GM18499 (cell line): ENCODE measurements at regions not wholly inside any gene's neighbourhood (a gene's known extent, or its start where the extent isn't known, plus 50 kb on each side); places are given as distances from the start of the nearest gene placed in this dataset.
A peak's percentile ranks its signal among the peaks of the same experiment; 100 is the strongest.
"Not testable (repeated sequence)": the region's sequence is repeated elsewhere in the genome, so short reads cannot be mapped to it uniquely, and the experiment has no call there.

Experiments
- ATAC-seq: cut with Tn5 transposase; IDR thresholded peaks from one replicate; pipeline ENCODE4 v1.9.1; 2021; ENCODE audit warnings: moderate number of reproducible peaks; ENCODE audit not compliant: insufficient read depth, unreplicated experiment

DNA sequence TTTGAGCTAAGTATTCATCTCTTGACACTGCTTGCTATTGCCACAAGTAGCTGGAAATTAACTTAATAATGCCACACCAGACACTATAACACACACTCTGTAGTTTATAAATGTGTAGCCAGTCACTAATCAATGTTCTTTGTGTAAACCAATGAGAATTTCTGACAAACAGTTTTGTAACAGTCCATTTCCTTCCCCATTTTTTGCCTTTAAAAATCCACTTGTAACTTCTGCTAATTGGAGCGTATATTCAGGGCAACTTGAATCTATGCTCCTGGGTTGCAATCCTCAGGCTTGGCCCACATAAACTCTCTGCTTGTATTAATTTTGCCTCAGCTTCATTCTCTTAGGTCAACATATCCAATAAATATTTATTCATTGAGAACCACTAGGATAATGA lies 125.0 kb upstream of the DHRS4 start:
- ATAC-seq = no peak

DNA sequence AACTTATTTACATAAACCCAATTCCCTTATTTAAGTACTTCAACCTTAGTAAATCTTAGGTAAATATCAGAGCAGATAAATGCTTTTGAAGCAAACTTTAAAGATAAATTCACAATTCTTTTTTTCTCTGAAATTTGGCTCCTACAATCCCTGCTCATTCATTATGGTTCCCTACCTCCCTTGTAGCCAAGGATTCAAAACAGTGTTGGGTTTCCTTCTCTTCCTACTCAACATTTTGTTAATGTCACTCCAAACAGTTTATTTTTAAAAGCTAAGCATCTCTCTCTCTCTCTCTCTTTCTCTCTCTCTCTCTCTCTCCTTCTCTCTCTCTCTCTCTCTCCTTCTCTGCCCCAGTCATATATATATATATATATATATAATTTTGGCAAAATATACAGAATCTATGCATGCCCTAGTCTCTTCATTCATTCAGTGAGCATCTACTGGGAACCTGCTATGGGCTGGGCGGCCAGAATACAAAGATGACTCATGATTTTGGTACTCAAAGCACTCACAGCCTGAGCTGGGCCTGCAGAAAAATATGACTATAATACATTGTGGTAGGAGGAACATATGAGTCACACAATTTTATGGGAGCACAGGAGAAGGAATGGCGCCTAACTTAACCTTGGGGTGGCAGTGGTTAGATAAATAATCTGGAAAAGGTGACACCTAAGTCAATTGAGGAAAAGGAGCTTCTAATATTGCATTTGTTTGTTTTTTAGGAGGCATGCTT lies 123.7 kb upstream of the DHRS4 start:
- ATAC-seq = no peak

DNA sequence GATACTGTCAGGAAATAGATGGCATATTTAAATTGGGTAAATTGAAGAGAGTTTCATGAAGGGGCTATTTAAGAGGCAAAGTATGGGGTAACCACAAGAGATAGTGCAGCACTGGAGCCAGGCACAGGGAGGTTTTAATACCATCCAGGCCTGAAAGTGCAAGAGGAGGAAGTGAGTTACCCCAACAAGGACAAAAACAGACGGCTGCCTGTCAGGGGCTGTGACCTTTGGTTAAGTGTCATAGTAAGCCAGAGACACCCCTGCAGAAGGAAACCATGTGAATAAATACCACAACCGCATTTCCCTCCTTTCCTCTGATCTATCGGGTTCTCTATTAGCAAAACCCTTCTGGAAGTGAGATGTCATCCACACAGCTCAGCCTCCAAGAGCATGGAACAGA lies 122.0 kb upstream of the DHRS4 start:
- no peak for ATAC-seq

DNA sequence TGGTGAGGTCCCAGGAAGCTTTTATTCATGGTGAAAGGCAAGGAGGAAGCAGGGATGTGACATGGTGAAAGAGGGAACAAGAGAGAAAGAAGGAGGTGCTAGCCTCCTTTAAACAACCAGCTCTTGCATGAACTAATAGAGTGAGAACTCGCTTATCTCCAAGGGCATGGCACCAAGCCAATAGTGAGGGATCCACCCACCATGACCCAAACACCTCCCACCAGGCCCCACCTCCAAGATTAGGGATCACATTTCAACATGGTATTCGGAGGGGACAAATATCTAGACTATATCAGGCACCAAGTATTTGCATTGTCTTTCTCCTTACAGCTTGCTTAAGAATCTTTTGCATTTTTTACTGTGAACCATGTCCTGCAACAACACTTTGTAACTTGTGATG lies 91.9 kb upstream of the DHRS4 start:
- no peak for ATAC-seq

DNA sequence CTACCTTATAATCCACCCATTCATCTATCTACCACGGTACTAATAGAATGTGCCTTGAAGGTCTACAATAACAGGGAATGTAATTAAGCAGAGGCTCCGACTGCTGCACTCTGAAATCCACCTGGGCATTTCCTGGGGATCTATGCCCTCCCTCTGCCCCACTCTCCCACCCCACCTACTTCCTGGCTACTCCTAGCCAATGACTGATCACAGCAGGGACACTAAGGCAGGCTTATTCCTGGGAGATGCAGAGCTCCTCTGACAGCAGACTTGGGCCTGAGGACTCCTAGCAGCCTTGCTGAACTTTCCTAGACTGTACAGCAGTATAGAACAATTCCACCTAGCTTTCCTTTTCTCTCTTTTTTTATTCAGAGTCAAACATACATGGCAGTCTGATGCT lies 91.1 kb upstream of the DHRS4 start:
- no peak for ATAC-seq

DNA sequence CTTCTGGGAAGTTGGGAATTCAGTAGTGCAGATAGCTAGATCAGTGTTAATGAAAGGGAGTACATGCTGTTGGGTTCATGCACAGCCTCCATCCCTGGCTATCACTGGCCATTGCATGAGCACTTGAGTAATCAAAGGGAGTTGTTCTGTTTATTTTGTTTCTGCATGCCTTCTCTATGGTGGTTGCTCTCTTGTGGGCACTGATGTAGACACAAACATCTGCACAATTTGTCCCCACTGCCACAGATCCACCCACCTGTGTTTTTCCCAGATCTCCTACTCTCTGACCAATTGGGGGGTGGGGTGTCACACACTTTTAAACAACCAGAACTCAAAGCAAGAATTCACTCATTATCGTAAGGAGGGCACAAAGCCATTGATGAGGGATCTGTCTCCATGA lies 89.7 kb upstream of the DHRS4 start:
- ATAC-seq = no peak

DNA sequence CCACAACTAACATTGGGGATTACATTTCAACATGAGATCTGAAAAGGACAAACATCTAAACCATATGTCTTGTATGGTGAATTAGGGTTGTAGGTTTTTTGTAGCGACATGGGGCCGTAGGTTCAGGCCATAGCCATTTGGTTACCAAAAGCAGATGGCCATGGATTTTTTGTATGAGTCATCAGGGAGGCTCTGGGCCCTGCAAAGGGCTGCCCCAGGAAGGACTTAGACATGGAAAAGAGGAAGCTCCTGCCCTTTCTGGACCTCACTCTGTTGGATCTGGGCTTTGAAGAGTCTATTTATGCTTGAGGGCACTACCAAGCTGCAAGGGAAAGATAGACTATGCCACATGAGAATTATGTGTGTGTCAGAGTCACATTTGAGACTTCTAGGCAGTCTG lies 89.3 kb upstream of the DHRS4 start:
- ATAC-seq = no peak

DNA sequence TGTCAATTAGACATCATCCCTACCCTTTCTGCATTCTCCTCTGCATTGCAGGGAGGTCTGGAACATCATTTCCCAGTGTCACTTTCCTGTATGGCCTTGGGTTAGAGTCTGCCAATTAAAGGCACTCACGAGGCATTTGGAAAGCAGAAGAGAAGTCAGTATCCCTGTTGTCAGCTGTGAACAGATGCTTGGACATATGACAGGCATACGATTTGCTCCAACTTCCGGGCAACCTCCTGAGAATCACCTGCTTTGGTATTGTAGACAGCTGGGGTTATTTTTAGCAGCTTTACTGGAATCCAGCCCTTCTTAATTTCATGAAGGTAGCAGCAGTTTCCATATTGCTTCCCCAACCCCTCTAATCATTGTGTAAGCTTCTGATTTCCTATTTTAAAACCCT lies 88.7 kb upstream of the DHRS4 start:
- ATAC-seq = no peak

DNA sequence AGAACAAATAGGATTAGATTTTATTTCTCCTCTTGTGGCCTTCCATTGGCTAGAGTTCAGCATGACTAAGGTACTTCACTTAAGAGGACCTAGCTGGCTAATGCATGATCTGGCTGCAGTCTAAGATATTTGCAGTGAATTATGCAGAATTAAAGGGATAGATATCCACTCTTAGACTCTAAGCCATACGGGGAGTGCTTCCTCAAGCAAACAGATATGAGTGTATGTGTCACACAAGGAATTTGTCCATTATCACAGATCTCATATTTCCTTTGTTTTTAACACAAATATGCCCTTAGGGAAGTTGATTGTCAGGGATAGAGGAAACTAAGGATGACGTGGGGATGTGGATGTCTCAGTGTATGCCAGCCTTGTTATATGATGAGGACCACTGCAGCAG lies 88.1 kb upstream of the DHRS4 start:
- ATAC-seq = no peak

DNA sequence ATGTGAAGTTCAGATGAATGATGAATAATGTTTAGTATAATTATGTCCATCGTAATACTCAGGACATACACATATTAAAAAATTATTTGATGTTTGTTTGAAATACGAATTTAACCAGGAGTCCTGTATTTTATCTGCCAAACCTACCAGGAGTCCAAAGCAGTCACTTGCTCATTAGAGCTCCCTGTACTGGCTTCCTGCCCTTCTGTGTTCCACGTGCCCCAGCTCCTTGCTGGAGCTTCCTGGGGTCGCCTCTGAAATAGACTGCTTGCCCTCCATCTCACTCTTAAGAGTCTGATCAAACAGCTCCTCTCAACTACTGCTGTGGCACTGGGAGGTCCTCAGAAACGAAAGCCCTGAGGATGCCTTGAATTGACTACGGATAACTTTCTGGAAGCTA lies 87.3 kb upstream of the DHRS4 start:
- ATAC-seq = no peak

DNA sequence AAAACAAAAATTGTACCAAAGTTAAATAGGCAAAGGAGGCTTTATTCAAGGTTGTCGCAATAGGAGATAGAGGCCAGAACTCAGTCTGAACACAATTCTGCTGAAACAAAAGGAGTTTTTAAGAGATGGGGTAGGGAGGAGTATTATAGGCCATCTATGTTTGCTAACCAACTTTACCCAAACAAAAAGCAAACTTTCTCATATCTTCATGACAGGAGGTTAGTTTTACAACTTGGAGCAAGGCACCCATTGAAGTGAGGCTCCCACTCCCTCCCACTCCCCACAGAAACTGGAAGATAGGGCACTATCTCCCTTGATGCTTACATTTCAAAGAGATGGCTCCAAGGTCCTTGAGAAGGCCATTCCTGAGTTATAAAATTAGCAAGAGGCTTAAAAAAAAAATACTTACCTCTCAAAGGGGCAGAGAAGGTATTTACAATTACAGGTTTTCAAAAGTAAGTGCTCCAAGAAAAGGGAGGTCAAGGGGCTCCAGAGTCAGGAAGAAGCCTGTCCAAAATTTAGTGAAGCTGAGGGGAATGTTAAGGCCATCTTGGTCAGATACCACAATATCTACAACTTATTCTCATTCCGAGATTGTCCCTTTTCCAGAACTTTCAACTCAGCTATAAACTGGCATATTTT lies 84.4 kb upstream of the DHRS4 start:
- no peak for ATAC-seq

DNA sequence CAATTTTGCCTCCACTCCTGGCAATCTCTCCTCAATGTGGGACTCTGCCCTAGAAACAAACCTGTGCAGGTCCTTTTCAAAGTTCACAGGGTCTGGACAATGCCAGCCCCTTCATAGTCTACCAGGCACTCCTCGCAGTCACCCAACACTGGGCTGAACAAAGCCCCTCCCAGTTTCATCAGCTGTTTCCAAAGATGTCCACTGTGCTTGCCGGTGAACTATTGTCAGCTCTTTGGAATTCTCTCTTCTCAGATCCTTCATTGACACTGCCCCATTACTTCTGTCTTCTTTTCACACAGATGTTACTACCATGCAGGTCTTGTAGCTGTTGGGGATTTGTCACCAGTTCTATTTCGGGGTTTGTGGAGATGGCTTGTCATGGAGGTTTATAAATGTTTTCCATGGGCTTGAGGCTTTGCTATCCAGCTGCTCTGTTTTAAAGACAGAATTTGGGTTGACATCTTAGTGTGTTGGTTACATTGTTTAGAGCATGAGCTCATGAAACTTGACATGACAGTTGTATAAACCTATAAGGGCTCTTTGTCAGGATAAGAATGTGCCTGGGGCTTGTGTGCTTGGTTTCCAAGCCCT lies 77.3 kb upstream of the DHRS4 start:
- no peak for ATAC-seq

DNA sequence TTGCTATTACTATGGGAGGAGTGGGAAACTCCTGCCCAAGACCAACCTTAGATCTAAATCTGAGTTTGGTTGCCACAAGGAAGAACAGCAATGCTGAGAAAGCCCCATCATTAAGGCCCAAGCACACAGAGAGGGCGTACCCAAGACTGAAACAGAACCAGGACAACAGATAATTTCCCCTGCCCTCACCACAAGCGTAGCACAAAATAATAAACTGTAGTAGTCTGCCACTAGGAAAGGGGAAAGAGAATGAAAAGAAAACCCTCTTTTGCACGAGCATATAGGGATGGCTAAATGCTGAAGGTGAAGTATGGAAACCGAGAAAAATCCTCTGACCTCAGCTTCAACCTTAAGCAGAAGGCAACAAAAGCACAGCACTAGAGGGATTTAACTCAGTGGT lies 76.5 kb upstream of the DHRS4 start:
- ATAC-seq = peak; percentile 32

DNA sequence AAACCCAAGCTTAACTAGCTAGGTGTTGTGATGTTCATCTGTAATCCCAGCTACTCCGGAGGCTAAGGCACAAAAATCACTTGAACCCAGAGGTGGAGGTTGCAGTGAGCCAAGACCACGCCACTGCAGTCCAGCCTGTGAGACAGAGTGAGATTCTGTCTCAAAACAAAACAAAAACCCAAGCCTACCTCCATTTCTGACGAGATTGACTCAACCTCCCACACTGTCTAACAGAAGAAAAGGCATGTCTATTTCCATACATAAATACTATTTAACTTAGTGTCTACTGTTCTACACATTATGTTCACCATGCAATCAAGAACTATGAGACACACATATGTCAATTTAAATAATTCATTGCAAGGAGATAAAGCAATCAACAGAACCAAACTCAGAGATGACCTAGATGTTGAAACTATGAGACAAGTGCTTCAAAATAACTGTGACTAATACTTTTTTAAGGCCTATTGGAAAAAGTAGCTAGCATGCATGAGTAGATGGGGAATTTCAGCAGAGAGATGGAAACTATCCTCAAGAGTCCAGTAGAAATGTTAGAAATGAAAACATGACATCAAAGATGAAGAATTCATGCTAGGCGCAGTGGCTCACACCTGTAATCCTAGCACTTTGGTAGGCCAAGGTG lies 75.9 kb upstream of the DHRS4 start:
- ATAC-seq = peak; percentile 61

DNA sequence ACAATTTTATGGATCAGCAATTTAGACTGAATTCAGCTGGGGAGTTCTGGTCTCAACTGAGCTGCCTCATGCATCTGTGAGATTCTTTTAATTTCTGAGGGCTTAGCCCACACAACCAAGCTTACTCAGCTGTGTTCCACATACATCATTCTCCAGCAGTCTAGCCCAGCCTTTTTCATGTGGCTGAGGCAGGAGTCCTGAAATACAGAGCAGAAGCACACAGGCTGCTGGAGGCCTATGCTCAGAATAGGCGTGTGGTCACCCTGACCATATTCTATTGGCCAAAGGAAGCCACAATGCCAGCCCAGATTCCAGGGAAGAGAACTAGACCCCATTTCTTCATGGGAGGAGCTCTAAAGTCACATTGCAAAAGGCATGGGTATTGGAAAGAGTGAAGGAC lies 72.3 kb upstream of the DHRS4 start:
- ATAC-seq = no peak

DNA sequence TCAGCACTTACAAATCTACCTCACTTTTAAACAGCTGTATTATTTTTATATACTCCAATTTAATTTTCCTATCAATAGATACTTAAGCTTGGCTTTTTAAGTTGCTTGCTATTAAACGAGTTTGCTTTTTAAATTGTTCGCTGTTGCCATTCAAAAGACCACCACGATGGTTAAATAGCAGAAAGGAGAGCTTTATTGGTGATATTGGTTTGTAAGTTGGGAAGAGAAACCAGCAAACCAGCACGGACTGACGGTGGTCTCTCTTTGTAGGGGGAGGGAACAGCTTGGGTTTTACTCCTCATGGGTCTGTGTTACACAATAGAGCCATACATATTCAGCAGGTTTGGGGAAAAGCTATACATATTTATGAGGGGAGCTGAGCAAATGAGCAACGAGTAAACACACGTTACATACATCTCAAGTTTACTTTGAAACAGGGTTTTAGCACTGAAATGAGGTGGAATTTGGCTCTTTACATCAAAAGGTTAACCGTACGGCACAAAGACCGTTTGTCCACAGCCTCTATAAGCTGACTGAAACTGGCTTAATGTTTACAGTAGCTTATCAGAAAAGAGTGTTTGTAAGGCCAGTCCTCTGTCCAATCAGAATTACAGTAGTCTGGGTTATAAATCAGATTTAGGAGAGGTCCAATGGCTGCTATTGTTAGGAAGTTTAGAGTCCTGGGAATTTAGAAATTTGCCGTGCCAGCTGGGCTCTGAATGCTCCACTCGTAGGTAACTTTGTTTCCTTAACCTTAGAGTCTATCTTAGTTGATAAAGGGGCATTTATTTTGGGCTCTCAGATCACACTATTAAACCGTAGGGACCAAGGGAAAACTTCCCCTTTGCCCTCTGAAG lies 69.7 kb upstream of the DHRS4 start:
- ATAC-seq = no peak

DNA sequence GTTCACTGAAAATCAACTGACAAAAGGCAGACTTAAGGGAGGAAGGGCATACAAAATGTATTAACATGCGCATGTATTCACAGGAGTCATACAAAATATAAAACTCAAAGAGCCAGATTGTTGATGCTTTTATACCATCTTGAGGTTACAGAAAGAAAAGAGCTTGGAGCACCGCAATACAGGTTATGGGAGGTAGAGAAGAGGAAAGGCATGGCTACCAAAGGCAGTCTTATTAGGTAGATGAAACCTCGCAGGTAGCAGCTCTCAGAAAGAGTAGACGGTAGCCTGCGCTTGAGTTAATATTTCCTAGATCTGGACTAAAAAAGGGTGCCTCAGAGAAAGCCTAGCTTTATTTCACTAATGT lies 69.0 kb upstream of the DHRS4 start:
- ATAC-seq = no peak

DNA sequence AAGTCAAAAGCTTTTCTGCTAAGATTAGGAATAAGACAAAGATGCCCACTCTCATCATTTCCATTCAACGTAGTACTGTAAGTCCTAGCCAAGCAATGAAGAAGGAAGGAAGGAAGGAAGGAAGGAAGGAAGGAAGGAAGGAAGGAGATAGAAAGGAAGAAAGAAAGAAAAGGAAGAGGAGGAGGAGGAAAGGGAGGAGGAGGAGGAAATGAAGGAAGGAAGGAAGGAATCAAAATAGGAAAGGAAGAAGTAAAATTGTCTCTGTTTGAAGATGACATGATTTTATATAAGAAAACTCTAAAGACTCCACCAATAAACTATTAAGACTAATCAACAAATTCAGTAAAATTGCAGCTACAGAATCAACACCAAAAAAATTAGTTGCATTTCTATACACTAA lies 66.0 kb upstream of the DHRS4 start:
- ATAC-seq = no peak

DNA sequence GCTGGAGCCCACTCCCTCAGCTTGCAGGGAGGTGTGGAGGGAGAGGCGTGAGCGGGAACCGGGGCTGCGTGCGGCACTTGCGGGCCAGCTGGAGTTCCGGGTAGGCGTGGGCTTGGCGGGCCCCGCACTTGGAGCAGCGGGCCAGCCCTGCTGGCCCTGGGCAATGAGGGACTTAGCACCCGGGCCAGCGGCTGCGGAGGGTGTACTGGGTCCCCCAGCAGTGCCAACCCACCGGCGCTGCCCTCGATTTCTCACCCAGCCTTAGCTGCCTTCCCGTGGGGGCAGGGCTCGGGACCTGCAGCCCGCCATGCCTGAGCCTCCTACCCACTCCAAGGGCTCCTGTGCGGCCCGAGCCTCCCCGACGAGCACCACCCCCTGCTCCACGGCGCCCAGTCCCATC lies 61.9 kb upstream of the DHRS4 start:
- not testable (repeated sequence) for ATAC-seq

DNA sequence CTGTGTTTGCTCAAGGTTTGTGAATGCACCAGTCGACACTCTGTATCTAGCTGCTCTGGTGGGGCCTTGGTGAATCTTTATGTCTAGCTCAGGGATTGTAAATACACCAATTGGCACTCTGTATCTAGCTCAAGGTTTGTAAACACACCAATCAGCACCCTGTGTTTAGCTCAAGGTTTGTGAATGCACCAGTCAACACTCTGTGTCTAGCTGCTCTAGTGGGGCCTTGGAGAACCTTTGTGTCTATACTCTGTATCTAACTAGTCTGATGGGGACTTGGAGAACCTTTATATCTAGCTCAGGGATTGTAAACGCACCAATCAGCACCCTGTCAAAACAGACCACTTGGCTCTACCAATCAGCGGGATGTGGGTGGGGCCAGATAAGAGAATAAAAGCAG lies 61.3 kb upstream of the DHRS4 start:
- not testable (repeated sequence) for ATAC-seq
